HG02840 (cell line): ENCODE measurements at regions not wholly inside any gene's neighbourhood (a gene's known extent, or its start where the extent isn't known, plus 50 kb on each side); places are given as distances from the start of the nearest gene placed in this dataset.
"Not testable (repeated sequence)": the region's sequence is repeated elsewhere in the genome, so short reads cannot be mapped to it uniquely, and the experiment has no call there.

Experiments used
- ATAC-seq: cut with Tn5 transposase; IDR thresholded peaks from one replicate; pipeline ENCODE4 v1.9.1; 2021; ENCODE audit warnings: mild to moderate bottlenecking, moderate library complexity, moderate number of reproducible peaks; ENCODE audit not compliant: unreplicated experiment, low FRiP score

- no peak for ATAC-seq
Observed at GRCh38 chr4:118410138-118410537, 57.3 kb upstream of the PRSS12 start.

- ATAC-seq, result no peak
Observed at GRCh38 chr4:118417325-118417724, 64.5 kb upstream of the PRSS12 start.

DNA sequence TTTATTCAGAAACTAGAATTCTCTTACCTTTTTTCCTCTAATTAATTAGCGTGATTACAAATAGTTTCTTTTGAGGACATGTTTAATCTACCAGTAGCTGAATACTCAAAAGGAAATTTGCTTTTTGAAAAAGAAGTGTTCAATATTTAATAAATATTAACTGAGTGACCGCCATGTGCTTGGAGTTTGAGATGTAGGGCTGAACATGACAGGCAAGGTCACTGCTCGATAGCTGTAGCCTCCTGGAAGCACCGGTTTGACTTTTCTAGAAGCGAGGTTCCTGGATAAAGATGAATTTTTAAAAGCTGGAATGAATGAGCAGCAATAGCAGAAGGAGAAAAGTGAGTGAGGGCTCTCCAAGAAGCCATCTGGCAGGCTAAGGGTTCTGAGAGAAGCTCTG lies 65.0 kb upstream of the PRSS12 start:
- ATAC-seq, result not testable (repeated sequence)

- not testable (repeated sequence) for ATAC-seq
Observed at GRCh38 chr4:118418396-118418795, 65.6 kb upstream of the PRSS12 start.

- not testable (repeated sequence) for ATAC-seq
Observed at GRCh38 chr4:118419626-118420025, 66.8 kb upstream of the PRSS12 start.

GRCh38 chr4:118424062-118424461 lies 71.3 kb upstream of the PRSS12 start:
- not testable (repeated sequence) for ATAC-seq

DNA sequence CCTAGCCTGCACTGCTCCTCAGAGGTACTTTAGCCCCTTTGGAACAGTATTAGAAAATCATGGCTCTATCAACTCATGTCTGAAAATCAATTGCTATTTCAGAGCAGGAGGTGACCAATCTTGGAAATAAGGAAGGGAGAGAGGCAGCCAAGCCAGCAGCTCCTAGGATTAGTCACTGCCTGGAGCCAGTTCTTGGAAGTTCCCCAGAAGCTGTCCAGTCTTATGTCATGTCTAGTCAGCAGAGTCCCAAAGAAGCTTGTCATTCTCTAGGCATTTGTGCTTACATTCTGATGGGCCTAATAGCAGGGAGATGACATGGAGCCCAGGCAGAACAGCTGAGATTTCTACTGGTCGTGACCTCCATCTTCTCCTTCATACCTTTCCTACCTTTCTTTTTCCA lies 76.1 kb upstream of the PRSS12 start:
- not testable (repeated sequence) for ATAC-seq

GRCh38 chr4:118432359-118432758 lies 79.6 kb upstream of the PRSS12 start:
- ATAC-seq, result not testable (repeated sequence)

- ATAC-seq, result not testable (repeated sequence)
Observed at GRCh38 chr4:118433612-118434375, 81.0 kb upstream of the PRSS12 start.

DNA sequence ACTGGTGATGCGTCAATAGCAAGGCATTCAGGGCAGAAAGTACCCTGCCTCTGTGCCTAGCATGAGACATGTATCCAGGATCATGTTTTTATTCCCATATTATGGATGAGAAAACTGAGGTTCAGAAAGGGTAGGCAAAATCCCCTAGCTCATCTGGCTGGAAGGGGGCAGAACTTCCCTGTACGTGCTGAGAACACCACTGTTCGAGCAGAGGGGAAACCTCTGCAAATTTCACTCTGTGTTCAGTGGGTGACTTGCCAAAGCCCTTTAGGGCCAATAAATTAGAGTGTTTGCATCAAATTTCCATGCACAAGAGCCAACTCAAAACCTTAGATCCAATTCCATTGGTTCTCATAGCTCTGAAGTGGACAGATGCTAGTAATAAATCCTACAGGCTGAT lies 82.6 kb upstream of the PRSS12 start:
- not testable (repeated sequence) for ATAC-seq

DNA sequence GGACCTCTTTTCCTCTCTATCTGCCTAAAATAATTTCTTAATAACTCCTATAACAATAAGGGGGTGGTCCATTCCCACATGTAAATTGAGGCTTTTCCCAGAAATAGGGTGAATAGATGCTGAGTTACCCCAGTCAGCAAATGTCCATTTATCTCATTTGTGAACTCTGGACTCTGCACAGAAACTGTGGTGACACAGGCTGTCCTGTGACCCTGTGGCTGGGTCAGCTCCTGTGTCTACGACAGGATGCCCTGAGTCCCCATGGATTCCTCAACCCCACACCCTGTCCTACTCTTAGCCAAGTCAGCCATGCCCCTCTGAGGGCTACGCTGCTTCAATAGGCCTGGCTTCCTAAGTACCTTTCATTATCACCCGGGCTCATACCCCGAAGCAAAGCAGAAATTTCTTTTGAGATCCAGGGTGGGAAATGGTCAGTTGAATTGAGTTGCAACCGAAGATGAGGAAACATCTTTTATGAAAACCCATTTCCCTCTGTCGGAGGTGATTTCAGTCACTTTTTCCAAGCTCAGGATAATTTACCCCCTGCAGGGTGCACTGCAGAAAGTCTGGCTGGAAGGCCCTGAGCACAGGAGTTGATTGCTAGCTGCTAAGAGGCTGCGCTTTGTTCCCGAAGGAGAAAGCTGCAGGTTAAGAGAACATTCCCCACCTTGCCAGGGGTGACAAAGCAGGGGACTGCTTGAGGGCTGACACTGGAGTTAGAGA lies 89.5 kb upstream of the PRSS12 start:
- not testable (repeated sequence) for ATAC-seq

DNA sequence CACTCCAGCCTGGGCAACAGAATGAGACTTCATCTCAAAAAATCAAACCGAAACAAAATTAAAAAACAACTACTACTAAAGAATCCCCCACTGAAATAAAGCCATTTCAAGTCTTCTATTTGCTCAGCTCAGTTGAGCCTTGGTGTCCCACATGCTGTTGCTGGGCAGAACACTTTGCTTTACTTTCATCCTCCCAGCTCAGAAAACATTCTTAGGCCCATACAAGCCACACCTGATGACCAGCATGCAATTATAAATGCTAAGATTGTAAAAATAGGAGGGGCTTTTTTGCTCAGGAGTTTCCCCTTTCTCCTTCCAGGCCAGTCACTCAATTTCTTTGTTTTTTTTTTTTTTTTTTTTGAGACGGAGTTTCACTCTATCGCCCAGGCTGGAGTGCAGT lies 94.6 kb upstream of the PRSS12 start:
- not testable (repeated sequence) for ATAC-seq

- not testable (repeated sequence) for ATAC-seq
Observed at GRCh38 chr4:118454857-118455256, 102.1 kb upstream of the PRSS12 start.

DNA sequence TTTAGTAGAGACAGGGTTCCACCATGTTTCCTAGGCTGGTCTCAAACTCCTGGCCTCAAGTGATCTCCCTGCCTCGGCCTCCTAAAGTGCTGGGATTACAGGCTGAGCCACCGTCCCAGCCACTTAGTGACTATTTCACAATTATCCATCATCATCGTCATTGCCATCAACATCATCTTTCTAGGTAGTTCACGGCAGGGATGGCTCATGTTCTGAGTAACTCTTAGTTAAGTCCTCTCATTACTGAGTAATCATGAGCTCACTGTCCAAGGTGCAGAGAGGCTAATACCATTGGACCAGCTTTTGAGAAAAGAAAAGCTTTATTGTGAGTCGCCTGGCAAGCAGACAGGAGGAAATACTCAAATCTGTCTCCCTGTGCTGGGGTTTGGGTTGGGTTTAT lies 108.6 kb upstream of the PRSS12 start:
- ATAC-seq, result not testable (repeated sequence)

DNA sequence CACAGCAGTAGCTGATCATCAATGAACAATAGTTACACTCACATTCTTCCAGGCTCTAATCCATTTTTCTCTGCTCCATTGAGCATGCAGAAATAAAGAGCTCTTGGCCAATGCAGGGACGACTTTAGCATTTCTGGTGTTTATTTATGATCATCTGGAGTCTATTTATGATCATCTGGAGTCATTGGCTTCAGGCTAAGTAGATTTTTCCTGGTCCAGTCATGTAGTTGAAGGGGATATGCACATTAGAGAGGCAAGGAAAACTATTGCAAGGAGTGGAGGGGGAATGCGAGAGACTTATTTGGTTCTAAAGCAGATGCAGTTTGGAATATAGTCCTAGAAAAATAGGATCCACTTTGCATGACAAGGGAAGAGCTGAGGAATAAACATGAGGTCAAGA lies 113.0 kb upstream of the PRSS12 start:
- ATAC-seq, result not testable (repeated sequence)

DNA sequence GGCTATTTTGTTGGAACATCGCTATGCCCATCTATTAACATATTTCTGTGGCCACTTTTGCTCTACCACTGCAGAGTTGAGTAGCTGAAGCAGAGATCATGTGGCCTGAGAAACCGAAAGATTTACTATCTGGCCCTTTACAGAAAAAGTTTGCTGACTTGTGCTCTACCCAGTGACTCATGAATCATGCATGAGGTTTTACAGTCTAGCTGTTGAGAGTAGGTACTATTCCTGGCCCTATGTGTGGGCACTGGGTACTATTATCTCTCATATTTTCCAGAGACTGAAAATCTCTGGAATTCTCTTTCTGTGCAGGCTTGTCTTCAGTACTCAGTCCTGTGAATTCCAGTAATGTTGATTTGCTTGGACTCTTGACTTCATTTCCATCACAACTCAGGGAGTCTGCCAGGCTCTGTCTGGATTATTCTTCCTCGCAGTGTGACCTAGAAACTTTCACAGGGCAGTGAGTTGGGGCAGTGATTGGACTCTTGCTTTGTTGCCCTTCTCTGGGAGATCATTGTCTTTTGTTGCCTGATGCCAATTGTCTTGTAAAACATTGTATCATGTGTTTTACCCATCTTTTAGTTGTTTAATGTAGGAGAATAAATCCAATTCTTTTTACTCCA lies 121.3 kb upstream of the PRSS12 start:
- not testable (repeated sequence) for ATAC-seq

GRCh38 chr4:118474771-118475170 lies 122.0 kb upstream of the PRSS12 start:
- ATAC-seq, result not testable (repeated sequence)

DNA sequence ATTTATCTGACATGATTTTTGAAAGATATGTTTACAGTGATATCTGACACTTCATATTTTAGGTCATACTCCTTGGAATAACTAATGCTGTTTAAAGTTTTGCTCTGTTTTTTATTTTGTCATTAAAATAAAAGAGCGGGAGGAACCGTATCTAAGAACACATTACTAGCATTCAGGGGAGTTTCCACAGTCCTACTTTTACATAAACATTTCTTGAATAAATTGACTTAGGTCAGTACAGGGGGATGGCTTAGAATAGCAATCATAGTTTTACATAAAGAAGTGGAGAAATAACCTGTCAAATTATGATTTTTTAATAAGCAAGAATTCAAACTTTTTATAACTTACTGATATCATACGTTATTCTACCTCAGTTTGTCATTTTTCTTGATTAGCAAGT lies 123.1 kb upstream of the PRSS12 start:
- ATAC-seq, result not testable (repeated sequence)

DNA sequence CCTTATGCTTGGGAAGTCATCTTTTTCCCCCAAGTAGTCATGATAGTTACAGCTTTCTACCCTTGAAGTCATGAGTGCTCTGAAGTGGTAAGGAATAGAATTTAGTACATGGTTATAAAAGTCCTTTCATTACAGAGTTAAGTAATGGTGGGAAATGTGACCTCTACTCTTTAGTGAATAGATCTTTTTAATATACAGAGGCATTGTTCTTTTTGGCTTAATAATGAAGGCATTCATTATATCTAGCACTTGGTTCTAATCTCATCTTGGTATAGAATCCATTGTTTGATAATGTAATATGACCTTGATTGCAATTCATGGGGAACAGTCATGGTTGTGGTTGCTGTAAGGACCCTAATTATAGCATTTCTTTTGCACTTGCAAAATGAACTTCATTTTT lies 125.0 kb upstream of the PRSS12 start:
- ATAC-seq, result not testable (repeated sequence)

- ATAC-seq, result not testable (repeated sequence)
Observed at GRCh38 chr4:118485801-118486314, 133.1 kb upstream of the PRSS12 start.

DNA sequence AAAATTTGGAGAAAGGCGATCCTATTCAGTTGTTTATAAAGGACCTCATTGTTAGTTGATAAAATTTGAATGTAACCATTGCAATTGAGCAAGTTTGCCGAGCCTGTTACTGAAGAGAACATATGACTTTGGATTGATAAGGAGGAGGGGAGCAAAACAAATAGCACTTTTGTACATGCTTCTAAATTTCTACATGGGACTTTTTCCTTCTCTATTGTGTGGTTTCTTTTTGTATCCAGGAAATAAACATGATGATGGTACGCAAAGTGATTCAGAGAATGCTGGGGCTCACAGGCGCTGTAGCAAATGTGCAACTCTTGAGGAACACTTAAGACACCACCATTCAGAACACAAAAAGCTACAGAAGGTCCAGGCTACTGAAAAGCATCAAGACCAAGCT lies 140.2 kb upstream of the PRSS12 start:
- not testable (repeated sequence) for ATAC-seq
